ENCODE measurements at regions not wholly inside any gene's neighbourhood (a gene's known extent, or its start where the extent isn't known, plus 50 kb on each side); places are given as distances from the start of the nearest gene placed in this dataset.
"Not testable (repeated sequence)": the region's sequence is repeated elsewhere in the genome, so short reads cannot be mapped to it uniquely, and the experiment has no call there.

DNA sequence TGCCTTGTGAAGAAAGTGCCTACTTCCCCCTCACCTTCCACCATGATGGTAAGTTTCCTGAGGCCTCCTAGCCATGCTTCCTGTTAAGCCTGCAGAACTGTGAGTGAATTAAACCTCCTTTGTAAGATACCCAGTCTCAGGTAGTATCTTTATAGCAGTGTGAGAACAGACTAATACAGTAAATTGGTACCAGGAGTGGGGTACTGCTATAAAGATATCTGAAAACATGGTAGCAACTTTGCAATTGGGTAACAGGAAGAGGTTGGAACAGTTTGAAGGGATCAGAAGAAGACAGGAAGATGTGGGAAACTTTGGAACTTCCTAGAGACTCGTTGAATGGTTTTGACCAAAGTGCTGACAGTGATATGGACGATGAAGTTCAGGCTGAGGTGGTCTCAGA lies 550.3 kb upstream of the ADAMTS5 start:
- TF ChIP-seq, protein P1, sequence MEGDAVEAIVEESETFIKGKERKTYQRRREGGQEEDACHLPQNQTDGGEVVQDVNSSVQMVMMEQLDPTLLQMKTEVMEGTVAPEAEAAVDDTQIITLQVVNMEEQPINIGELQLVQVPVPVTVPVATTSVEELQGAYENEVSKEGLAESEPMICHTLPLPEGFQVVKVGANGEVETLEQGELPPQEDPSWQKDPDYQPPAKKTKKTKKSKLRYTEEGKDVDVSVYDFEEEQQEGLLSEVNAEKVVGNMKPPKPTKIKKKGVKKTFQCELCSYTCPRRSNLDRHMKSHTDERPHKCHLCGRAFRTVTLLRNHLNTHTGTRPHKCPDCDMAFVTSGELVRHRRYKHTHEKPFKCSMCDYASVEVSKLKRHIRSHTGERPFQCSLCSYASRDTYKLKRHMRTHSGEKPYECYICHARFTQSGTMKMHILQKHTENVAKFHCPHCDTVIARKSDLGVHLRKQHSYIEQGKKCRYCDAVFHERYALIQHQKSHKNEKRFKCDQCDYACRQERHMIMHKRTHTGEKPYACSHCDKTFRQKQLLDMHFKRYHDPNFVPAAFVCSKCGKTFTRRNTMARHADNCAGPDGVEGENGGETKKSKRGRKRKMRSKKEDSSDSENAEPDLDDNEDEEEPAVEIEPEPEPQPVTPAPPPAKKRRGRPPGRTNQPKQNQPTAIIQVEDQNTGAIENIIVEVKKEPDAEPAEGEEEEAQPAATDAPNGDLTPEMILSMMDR (IDR thresholded peaks at IDR 0.05; ENCODE audit: insufficient read depth, low read depth, low read length): not testable (repeated sequence)
- TF ChIP-seq EZH2 (IDR thresholded peaks at IDR 0.05; ENCODE audit: insufficient read depth, low read length): not testable (repeated sequence)
